PFSK-1 (cell line): ENCODE measurements at regions not wholly inside any gene's neighbourhood (a gene's known extent, or its start where the extent isn't known, plus 50 kb on each side); places are given as distances from the start of the nearest gene placed in this dataset.

Source experiments
- FOXP2 ChIP-seq: optimal IDR thresholded peaks from 2 replicates; pipeline ENCODE3; 2011; ENCODE audit warnings: borderline replicate concordance, control low read depth, inconsistent platforms; ENCODE audit not compliant: insufficient read depth; ENCODE audit errors: extremely low read length, extremely low read depth
- POLR2AphosphoS5 ChIP-seq: IDR thresholded peaks from 2 replicates; pipeline ENCODE4 v1.6.1; 2012; ENCODE audit warnings: low read depth, mild to moderate bottlenecking, control low read depth, low read length, moderate library complexity
- REST ChIP-seq, 2 experiments: IDR thresholded peaks; 2 replicates each; pipeline versions ENCODE4 v1.6.1 to v1.8.0; 2011 to 2012; ENCODE audit warnings: low read depth in 2 of 2, low read length in 2 of 2, control low read depth in 1 of 2, inconsistent platforms in 1 of 2, mild to moderate bottlenecking in 1 of 2, moderate library complexity in 1 of 2; ENCODE audit not compliant: insufficient read depth in 1 of 2
- SIN3A ChIP-seq: IDR thresholded peaks from 2 replicates; pipeline ENCODE4 v1.6.1; 2012; ENCODE audit warnings: mild to moderate bottlenecking, low read length, moderate library complexity, borderline replicate concordance; ENCODE audit not compliant: insufficient read depth
- TAF1 ChIP-seq: IDR thresholded peaks from 2 replicates; pipeline ENCODE4 v1.6.1; 2012; ENCODE audit warnings: low read length, control low read depth, borderline replicate concordance; ENCODE audit not compliant: insufficient read depth

DNA sequence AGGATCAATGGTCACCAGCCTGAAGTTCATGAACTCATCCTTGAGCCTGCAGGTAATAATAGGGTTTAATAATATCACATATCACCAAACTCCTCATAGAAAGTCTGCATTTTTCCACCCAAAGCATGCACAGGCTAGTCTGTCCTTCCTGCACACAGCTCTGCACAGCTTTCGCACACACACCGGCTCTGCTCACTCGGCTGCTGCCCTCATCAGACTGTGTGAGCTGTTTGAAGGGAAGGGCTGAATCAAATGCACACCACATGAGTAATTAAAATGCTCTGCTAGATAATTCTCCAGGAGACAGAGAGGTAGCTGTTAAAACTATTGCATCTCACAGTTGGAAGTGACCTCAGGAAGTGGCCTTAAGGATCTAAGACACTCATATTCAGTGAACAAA is 108.4 kb upstream of the YPEL5 start:
- no peak for TF ChIP-seq FOXP2
- TF ChIP-seq TAF1, result no peak
- no peak for TF ChIP-seq SIN3A
- TF ChIP-seq POLR2AphosphoS5, result no peak
- no peak for TF ChIP-seq REST (IDR thresholded peaks at IDR 0.05; ENCODE audit: insufficient read depth in 1 of 2, low read depth in 2 of 2, low read length in 2 of 2)

DNA sequence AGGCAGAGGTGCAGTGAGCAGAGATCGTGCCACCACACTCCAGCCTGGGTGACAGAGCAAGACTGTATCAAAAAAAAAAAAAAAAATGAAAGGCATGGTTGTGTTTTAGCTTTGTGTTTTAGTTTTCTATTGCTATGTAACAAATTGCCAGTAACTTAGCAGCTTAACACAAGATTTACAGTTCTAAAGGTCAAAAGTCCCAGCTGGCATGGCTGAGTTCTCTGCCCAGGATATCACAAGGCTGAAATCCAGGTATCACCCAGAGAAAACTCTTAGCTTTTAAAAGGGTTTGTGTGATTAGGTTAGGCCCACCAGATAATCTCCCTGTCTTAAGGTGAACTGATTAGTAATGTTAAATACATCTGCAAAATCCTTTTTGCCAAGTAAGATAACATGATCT is 107.7 kb upstream of the YPEL5 start:
- no peak for TF ChIP-seq REST (IDR thresholded peaks at IDR 0.05; ENCODE audit: insufficient read depth in 1 of 2, low read depth in 2 of 2, low read length in 2 of 2)
- TF ChIP-seq SIN3A, result no peak
- no peak for TF ChIP-seq FOXP2
- no peak for TF ChIP-seq TAF1

DNA sequence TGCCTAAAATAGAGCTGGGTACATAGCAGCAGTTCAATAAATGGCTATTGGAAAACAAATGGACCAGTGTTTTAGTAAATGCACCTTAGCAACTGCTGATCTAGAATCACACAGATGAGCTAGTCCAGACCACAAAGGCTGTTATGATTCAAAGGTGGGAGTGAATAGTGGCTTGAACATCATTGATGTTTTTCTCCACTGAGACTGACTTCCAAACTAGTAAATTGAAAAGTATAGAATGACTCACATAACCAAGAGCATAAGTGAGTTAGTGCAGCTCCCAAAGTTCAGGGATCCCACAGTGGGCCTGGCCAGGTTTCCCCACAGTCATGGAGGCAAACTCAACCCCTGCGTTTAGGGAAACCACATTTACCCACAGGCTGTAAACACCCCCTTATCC is 106.7 kb upstream of the YPEL5 start:
- TF ChIP-seq POLR2AphosphoS5 (no peak), REST (IDR thresholded peaks at IDR 0.05; ENCODE audit: insufficient read depth in 1 of 2, low read depth in 2 of 2, low read length in 2 of 2) (no peak), SIN3A (no peak), TAF1 (no peak), FOXP2 (no peak)

DNA sequence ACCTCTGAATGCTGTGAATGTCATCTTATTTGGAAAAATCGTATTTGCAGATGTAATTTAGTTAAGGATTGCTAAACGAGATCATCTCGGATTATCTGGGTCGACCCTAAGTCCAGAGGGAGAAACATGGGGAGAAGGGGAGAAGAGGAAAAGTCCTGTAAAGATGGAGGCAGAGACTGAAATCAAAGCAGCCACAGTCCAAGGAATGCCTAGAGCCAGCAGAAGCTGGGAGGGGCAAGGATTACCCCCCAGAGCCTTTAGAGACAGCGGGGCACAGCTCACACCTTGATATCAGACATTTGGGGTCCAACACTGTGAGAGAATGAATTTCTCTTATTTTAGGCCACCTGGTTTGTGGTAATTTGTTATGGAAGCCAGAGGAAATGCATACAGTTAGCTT is 104.9 kb upstream of the YPEL5 start:
- TF ChIP-seq REST (IDR thresholded peaks at IDR 0.05; ENCODE audit: insufficient read depth in 1 of 2, low read depth in 2 of 2, low read length in 2 of 2), result no peak
- TF ChIP-seq FOXP2, result no peak
- no peak for TF ChIP-seq POLR2AphosphoS5
- TF ChIP-seq TAF1, result no peak

- no peak for TF ChIP-seq TAF1
- no peak for TF ChIP-seq SIN3A
- no peak for TF ChIP-seq POLR2AphosphoS5
- no peak for TF ChIP-seq FOXP2
- no peak for TF ChIP-seq REST (IDR thresholded peaks at IDR 0.05; ENCODE audit: insufficient read depth in 1 of 2, low read depth in 2 of 2, low read length in 2 of 2)
Measured at GRCh38 chr2:30046396-30046795, 100.4 kb upstream of the YPEL5 start.
